Fibroblast of skin of right biceps (primary cell): ENCODE measurements at regions not wholly inside any gene's neighbourhood (a gene's known extent, or its start where the extent isn't known, plus 50 kb on each side); places are given as distances from the start of the nearest gene placed in this dataset.

Experiments
- DNase-seq: peaks from one replicate; pipeline ENCODE4 v3.0.0-alpha.2; 2013

- DNase-seq, result peak; percentile 38
Observed at GRCh38 chr2:5959836-5960820, 267.9 kb downstream of the SOX11 start.

- DNase-seq, result no peak
Observed at GRCh38 chr2:5967506-5967905, 275.3 kb downstream of the SOX11 start.

- no peak for DNase-seq
Observed at GRCh38 chr2:5969303-5969702, 277.1 kb downstream of the SOX11 start.

DNA sequence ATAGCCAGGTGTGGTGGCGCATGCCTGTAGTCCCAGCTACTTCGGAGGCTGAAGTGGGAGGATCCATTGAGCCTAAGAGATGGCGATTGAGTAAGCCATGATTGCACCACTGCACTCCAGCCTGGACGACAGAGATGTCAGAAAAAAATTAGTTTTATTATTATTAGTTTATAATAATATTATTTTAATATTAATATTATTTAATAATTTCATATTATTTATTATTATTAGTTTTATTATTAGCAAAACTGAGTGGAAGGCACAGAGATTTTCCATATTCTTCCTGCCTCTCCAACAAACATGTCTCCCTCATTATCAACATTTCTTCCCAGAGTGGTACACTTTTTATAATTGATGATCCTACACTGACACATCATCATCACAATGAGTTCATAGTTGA lies 278.2 kb downstream of the SOX11 start:
- DNase-seq, result no peak

DNA sequence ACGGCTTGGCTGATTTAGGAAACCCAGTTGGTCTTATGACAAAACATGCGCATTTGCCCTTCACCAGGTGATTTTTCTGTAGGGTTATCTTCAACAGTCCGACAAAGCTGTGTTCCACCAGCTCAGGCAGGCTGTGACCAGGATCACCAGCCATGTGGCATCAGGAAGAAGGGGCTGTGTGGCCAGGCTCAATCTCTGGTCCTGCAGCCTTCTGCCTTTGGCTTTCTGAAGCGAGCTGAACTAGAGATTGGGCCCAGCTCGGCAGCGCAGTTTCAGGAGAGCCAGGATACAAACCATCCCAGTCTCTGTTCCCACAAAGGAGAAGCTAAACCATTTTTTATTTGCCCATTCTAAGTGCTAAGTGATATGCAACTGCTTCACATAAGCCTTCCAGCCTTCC lies 282.3 kb downstream of the SOX11 start:
- no peak for DNase-seq

- no peak for DNase-seq
Observed at GRCh38 chr2:5975401-5975800, 283.2 kb downstream of the SOX11 start.

- DNase-seq, result peak; percentile 13
Observed at GRCh38 chr2:5976531-5977065, 284.4 kb downstream of the SOX11 start.

DNA sequence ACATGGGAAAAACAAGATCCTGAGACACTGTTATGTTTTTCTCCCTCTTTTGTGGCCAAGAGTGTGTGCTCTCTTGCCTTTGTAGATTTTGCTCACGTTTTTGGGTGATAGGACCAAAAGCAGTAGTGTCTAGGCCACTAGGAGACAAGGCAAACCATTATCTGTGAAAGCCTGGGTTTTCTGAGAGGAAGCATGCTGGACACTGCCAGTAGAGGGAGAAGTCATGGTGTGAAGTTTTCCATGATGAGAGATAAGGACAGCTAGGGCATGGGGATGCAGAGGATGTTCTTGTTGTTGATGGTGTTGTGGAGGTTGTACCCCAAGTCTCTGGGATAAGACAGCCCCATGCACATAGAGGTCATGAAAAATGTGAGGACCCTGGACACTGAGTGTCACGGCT lies 285.3 kb downstream of the SOX11 start:
- DNase-seq, result no peak

GRCh38 chr2:5978131-5978751 lies 286.1 kb downstream of the SOX11 start:
- peak; percentile 68 for DNase-seq

- DNase-seq, result peak; percentile 12
Observed at GRCh38 chr2:5980450-5981190, 288.4 kb downstream of the SOX11 start.

DNA sequence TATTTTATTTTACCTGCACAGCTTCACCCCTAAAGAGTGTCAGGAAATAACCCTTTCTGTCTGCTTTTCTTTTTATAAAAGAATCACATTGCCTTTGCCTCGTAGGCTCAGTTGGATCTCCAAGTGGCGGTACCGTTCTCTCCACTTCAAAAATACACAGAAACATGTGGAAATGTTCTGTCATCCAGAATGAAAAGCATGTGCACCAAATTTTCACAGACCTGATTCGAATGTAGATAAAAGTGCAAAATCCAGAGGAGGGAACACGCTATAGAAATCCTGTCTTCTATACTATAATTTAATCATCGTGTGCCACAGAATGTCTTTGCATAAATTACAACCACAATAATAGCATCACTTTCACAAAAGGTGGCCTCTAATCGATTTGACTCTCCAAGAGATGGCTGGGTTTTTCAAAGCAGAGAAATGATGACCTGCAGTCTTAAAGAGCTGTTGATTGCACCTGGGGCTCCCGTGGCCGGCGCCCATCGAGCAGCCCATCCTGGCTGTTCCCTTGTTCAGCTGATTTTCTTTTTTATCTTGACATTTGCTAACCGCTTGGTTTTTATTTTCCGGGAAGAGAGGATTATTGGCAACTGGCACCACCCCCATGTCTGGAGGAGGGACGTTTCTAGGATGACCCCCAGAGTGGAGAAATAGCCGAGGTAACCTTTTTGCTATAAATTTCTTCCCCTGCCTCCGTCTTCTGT lies 290.2 kb downstream of the SOX11 start:
- DNase-seq, result no peak

DNA sequence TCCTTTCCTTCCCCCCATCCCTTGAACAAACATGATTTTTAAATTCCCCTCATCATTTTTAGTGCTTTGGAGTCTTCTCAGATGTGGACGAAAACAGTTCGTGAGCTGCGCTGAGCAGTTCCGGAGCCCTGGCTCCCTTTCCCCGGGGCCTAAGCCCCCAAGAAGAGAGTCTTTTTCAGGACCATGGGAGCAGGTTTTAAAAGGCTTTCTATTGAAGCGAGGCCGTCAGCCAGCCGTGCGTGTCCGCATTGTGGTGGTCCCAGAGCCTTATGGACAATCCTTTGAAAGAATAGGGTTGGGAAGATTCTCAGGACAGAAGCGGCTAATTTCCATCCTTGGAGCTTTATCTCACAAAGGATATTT lies 290.7 kb downstream of the SOX11 start:
- no peak for DNase-seq

GRCh38 chr2:5983511-5984272 lies 291.5 kb downstream of the SOX11 start:
- no peak for DNase-seq

DNA sequence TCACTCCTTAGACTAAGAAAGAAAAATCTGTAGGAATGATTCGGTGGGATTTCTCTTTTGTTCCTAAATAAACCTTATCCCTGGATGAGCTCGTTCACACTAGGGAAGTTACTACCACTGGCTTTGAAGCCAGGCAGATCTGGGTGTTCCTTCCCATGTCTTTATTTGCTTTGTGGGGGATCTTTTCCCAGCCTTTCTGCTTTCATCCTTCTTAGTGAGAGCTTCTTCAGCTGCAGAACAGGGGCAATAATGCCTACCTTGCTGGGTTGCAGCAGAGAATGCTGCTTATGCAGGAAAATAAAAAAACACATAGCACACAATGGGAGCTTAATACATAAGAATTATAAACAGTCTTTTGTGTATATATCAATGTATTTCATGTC lies 292.1 kb downstream of the SOX11 start:
- DNase-seq, result no peak

GRCh38 chr2:5984946-5985345 lies 292.8 kb downstream of the SOX11 start:
- DNase-seq, result no peak

GRCh38 chr2:5985536-5986385 lies 293.6 kb downstream of the SOX11 start:
- no peak for DNase-seq

- DNase-seq, result no peak
Observed at GRCh38 chr2:5986801-5987787, 294.9 kb downstream of the SOX11 start.

GRCh38 chr2:5988120-5988519 lies 295.9 kb downstream of the SOX11 start:
- no peak for DNase-seq

- DNase-seq, result peak; percentile 66
Observed at GRCh38 chr2:5990086-5990485, 297.9 kb downstream of the SOX11 start.
